ENCODE measurements at regions not wholly inside any gene's neighbourhood (a gene's known extent, or its start where the extent isn't known, plus 50 kb on each side); places are given as distances from the start of the nearest gene placed in this dataset.

DNA sequence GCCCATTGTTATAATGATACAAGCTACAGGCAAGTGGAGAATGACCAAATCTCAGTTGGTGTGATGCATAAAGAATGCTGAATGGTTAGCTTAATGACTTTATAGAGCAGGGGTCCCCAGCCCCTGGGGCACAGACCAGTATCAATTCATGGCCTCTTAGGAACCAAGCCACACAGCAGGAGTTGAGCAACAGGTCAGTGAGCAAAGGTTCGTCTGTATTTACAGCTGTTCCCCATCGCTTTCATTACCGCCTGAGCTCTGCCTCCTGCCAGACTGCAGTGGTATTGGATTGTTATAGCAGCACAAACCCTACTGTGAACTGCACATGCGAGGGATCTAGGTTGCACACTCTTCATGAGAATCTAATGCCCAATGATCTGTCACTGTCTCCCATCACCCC is 114.0 kb upstream of the ZFHX3 start (continued):
- TF ChIP-seq, protein P1, sequence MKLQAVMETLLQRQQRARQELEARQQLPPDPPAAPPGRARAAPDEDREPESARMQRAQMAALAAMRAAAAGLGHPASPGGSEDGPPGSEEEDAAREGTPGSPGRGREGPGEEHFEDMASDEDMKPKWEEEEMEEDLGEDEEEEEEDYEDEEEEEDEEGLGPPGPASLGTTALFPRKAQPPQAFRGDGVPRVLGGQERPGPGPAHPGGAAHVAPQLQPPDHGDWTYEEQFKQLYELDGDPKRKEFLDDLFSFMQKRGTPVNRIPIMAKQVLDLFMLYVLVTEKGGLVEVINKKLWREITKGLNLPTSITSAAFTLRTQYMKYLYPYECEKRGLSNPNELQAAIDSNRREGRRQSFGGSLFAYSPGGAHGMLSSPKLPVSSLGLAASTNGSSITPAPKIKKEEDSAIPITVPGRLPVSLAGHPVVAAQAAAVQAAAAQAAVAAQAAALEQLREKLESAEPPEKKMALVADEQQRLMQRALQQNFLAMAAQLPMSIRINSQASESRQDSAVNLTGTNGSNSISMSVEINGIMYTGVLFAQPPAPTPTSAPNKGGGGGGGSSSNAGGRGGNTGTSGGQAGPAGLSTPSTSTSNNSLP (IDR thresholded peaks at IDR 0.05; ENCODE audit: low read depth, low read length): 0 out of 2 replicates have a peak, but pooled peaks have one; percentile 35
- TF ChIP-seq EP300 (IDR thresholded peaks at IDR 0.05; ENCODE audit: low read depth in 2 of 2, low read length in 2 of 2) (peak in 1 of 2 experiments; percentile 42; a peak in 1 of 4 replicates), EP300 (CRISPR knock-in tag; IDR thresholded peaks at IDR 0.05; ENCODE audit: borderline replicate concordance) (no peak), ZNF839 (CRISPR knock-in tag; IDR thresholded peaks at IDR 0.05; ENCODE audit: borderline replicate concordance) (no peak), ZNF232 (CRISPR knock-in tag; IDR thresholded peaks at IDR 0.05; ENCODE audit: borderline replicate concordance) (no peak), RCOR2 (CRISPR knock-in tag; IDR thresholded peaks at IDR 0.05) (no peak), ZZZ3 (CRISPR knock-in tag; IDR thresholded peaks at IDR 0.05; ENCODE audit: borderline replicate concordance) (no peak), HNF4G (IDR thresholded peaks at IDR 0.05; ENCODE audit: borderline replicate concordance, low read depth, low read length) (peak; percentile 94), HNF4G (CRISPR knock-in tag; IDR thresholded peaks at IDR 0.05; ENCODE audit: borderline replicate concordance, low read depth) (no peak; the same call in 1 of the 2 replicates), ZBTB7B (CRISPR knock-in tag; IDR thresholded peaks at IDR 0.05) (peak; percentile 55; the same call in 1 of the 2 replicates), ZNF180 (CRISPR knock-in tag; IDR thresholded peaks at IDR 0.05; ENCODE audit: borderline replicate concordance, low read depth) (no peak), BHLHE40 (IDR thresholded peaks at IDR 0.05; ENCODE audit: low read length) (no peak), ZNF644 (CRISPR knock-in tag; IDR thresholded peaks at IDR 0.05; ENCODE audit: low read depth) (peak; percentile 87), TEAD2 (CRISPR knock-in tag; IDR thresholded peaks at IDR 0.05) (no peak), THYN1 (CRISPR knock-in tag; IDR thresholded peaks at IDR 0.05; ENCODE audit: borderline replicate concordance, low read depth) (no peak), YEATS2 (CRISPR knock-in tag; IDR thresholded peaks at IDR 0.05; ENCODE audit: borderline replicate concordance) (no peak), SIX4 (CRISPR knock-in tag; IDR thresholded peaks at IDR 0.05) (no peak), ZMYM3 (CRISPR knock-in tag; IDR thresholded peaks at IDR 0.05) (peak; percentile 80), KMT2B (CRISPR knock-in tag; IDR thresholded peaks at IDR 0.05) (no peak), ZNF614 (CRISPR knock-in tag; IDR thresholded peaks at IDR 0.05; ENCODE audit: borderline replicate concordance) (peak; percentile 42; the same call in 1 of the 2 replicates), CBX5 (CRISPR knock-in tag; IDR thresholded peaks at IDR 0.05; ENCODE audit: borderline replicate concordance) (peak; percentile 43; the same call in 1 of the 2 replicates), KAT8 (CRISPR knock-in tag; IDR thresholded peaks at IDR 0.05) (peak; percentile 37; the same call in 1 of the 2 replicates), IRF2 (CRISPR knock-in tag; IDR thresholded peaks at IDR 0.05) (peak; percentile 56; the same call in 1 of the 2 replicates), SOX6 (IDR thresholded peaks at IDR 0.05) (no peak), SOX6 (CRISPR knock-in tag; IDR thresholded peaks at IDR 0.05) (peak; percentile 58; the same call in 1 of the 2 replicates)
- TF ChIP-seq, protein P2, sequence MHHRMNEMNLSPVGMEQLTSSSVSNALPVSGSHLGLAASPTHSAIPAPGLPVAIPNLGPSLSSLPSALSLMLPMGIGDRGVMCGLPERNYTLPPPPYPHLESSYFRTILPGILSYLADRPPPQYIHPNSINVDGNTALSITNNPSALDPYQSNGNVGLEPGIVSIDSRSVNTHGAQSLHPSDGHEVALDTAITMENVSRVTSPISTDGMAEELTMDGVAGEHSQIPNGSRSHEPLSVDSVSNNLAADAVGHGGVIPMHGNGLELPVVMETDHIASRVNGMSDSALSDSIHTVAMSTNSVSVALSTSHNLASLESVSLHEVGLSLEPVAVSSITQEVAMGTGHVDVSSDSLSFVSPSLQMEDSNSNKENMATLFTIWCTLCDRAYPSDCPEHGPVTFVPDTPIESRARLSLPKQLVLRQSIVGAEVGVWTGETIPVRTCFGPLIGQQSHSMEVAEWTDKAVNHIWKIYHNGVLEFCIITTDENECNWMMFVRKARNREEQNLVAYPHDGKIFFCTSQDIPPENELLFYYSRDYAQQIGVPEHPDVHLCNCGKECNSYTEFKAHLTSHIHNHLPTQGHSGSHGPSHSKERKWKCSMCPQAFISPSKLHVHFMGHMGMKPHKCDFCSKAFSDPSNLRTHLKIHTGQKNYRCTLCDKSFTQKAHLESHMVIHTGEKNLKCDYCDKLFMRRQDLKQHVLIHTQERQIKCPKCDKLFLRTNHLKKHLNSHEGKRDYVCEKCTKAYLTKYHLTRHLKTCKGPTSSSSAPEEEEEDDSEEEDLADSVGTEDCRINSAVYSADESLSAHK (CRISPR knock-in tag; IDR thresholded peaks at IDR 0.05; ENCODE audit: borderline replicate concordance): no peak
- TF ChIP-seq, protein P3, sequence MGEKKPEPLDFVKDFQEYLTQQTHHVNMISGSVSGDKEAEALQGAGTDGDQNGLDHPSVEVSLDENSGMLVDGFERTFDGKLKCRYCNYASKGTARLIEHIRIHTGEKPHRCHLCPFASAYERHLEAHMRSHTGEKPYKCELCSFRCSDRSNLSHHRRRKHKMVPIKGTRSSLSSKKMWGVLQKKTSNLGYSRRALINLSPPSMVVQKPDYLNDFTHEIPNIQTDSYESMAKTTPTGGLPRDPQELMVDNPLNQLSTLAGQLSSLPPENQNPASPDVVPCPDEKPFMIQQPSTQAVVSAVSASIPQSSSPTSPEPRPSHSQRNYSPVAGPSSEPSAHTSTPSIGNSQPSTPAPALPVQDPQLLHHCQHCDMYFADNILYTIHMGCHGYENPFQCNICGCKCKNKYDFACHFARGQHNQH (CRISPR knock-in tag; IDR thresholded peaks at IDR 0.05): no peak

Data from HepG2 (cell line).